ENCODE measurements at regions not wholly inside any gene's neighbourhood (a gene's known extent, or its start where the extent isn't known, plus 50 kb on each side); places are given as distances from the start of the nearest gene placed in this dataset.

- H3K27me3 ChIP-seq (ENCODE audit: insufficient read depth, low read depth, low read length) = no peaks in the 10 kb centered on the region
- no peaks in the 10 kb centered on the region for H4K20me1 ChIP-seq (ENCODE audit: insufficient read depth)
- no peak overlapping the region for H3K9ac ChIP-seq (ENCODE audit: low read length)
- H3K27ac ChIP-seq (ENCODE audit: low read length) = no peak overlapping the region
- TF ChIP-seq CTCF (IDR thresholded peaks at IDR 0.05; ENCODE audit: poor library complexity, severe bottlenecking) (no peak), REST (IDR thresholded peaks at IDR 0.05; ENCODE audit: borderline replicate concordance) (no peak), EZH2 (IDR thresholded peaks at IDR 0.05; ENCODE audit: borderline replicate concordance, insufficient read depth, low read length, poor library complexity, severe bottlenecking) (no peak), MXI1 (conservative IDR thresholded peaks at IDR 0.05; ENCODE audit: poor library complexity, severe bottlenecking) (no peak), RAD21 (conservative IDR thresholded peaks at IDR 0.05) (no peak), EP300 (conservative IDR thresholded peaks at IDR 0.05; ENCODE audit: poor library complexity, severe bottlenecking) (no peak), SMC3 (conservative IDR thresholded peaks at IDR 0.05; ENCODE audit: poor library complexity) (no peak), TAF1 (IDR thresholded peaks at IDR 0.05; ENCODE audit: low read depth) (no peak), POLR2AphosphoS5 (IDR thresholded peaks at IDR 0.05) (no peak)
- no peaks in the 10 kb centered on the region for H3K36me3 ChIP-seq (ENCODE audit: insufficient read depth, low read length)
- no peak overlapping the region for H3K4me2 ChIP-seq (ENCODE audit: low read length)
- no peaks in the 10 kb centered on the region for H3K9me2 ChIP-seq (ENCODE audit: insufficient read depth, low read length)
- H3K9me3 ChIP-seq (ENCODE audit: low read length) = peaks cover 4% of the 10 kb centered on the region
- no peaks in the 10 kb centered on the region for H3K79me2 ChIP-seq (replicated peaks; ENCODE audit: insufficient read depth, low read length)
- H3K4me3 ChIP-seq (ENCODE audit: low read length) = no peak overlapping the region
- H3F3A ChIP-seq (ENCODE audit: insufficient read depth, low read length, poor library complexity, severe bottlenecking) = no peaks in the 10 kb centered on the region
- H2AFZ ChIP-seq (ENCODE audit: low read depth, low read length) = no peak overlapping the region
These were observed 247.5 kb downstream of the MREG start for GRCh38 chr2:215765729-215766360.

- Histone ChIP-seq H3K9me2 (ENCODE audit: insufficient read depth, low read length) (no peaks in the 10 kb centered on the region), H3K9ac (ENCODE audit: low read length) (no peak overlapping the region), H3K27ac (ENCODE audit: low read length) (no peak overlapping the region), H3K79me2 (replicated peaks; ENCODE audit: insufficient read depth, low read length) (no peaks in the 10 kb centered on the region), H3F3A (ENCODE audit: insufficient read depth, low read length, poor library complexity, severe bottlenecking) (no peaks in the 10 kb centered on the region), H4K20me1 (ENCODE audit: insufficient read depth) (no peaks in the 10 kb centered on the region), H3K36me3 (ENCODE audit: insufficient read depth, low read length) (no peaks in the 10 kb centered on the region), H3K27me3 (ENCODE audit: insufficient read depth, low read depth, low read length) (no peaks in the 10 kb centered on the region), H3K4me3 (ENCODE audit: low read length) (no peak overlapping the region), H3K9me3 (ENCODE audit: low read length) (peaks cover 4% of the 10 kb centered on the region), H2AFZ (ENCODE audit: low read depth, low read length) (no peak overlapping the region), H3K4me2 (ENCODE audit: low read length) (no peak overlapping the region)
- TF ChIP-seq MXI1 (conservative IDR thresholded peaks at IDR 0.05; ENCODE audit: poor library complexity, severe bottlenecking) (no peak), EZH2 (IDR thresholded peaks at IDR 0.05; ENCODE audit: borderline replicate concordance, insufficient read depth, low read length, poor library complexity, severe bottlenecking) (no peak), CTCF (IDR thresholded peaks at IDR 0.05; ENCODE audit: poor library complexity, severe bottlenecking) (no peak), TAF1 (IDR thresholded peaks at IDR 0.05; ENCODE audit: low read depth) (no peak), REST (IDR thresholded peaks at IDR 0.05; ENCODE audit: borderline replicate concordance) (no peak), EP300 (conservative IDR thresholded peaks at IDR 0.05; ENCODE audit: poor library complexity, severe bottlenecking) (no peak), POLR2AphosphoS5 (IDR thresholded peaks at IDR 0.05) (no peak)
These were observed 248.8 kb downstream of the MREG start for GRCh38 chr2:215764441-215765048.

Measured in neural cell (in vitro differentiated cells).